NOMO-1 treated with dmso at 0.1 percent for 144 hours (cell line): ENCODE measurements at regions not wholly inside any gene's neighbourhood (a gene's known extent, or its start where the extent isn't known, plus 50 kb on each side); places are given as distances from the start of the nearest gene placed in this dataset.

Source experiments
- DNase-seq: peaks from one replicate; lab custom pipeline; 2025; ENCODE audit not compliant: unreplicated experiment; lab: John Stamatoyannopoulos, UW

GRCh38 chr17:68665373-68665772 lies 64.2 kb upstream of the FAM20A start:
- no peak for DNase-seq

GRCh38 chr17:68662479-68662878 lies 61.3 kb upstream of the FAM20A start:
- DNase-seq = no peak

GRCh38 chr17:68662037-68662432 lies 60.9 kb upstream of the FAM20A start:
- DNase-seq = no peak

- DNase-seq = no peak
Observed at GRCh38 chr17:68661265-68662036, 60.3 kb upstream of the FAM20A start.

GRCh38 chr17:68660302-68660701 lies 59.1 kb upstream of the FAM20A start:
- DNase-seq = no peak

- DNase-seq = no peak
Observed at GRCh38 chr17:68658999-68659780, 58.0 kb upstream of the FAM20A start.

- DNase-seq = no peak
Observed at GRCh38 chr17:68657576-68657975, 56.4 kb upstream of the FAM20A start.

GRCh38 chr17:68657166-68657565 lies 56.0 kb upstream of the FAM20A start:
- DNase-seq = no peak

- no peak for DNase-seq
Observed at GRCh38 chr17:68656666-68657065, 55.5 kb upstream of the FAM20A start.
